Liver (tissue), 8 donors: ENCODE measurements at regions not wholly inside any gene's neighbourhood (a gene's known extent, or its start where the extent isn't known, plus 50 kb on each side); places are given as distances from the start of the nearest gene placed in this dataset.

Source experiments
- DNase-seq: peaks from one replicate; pipeline ENCODE4 v3.0.0-alpha.2; 2017; ENCODE audit warnings: low spot score
- H3K27ac ChIP-seq, 2 donors: one replicate each; pipeline ENCODE4 v1.7.0; 2013; ENCODE audit warnings: inconsistent platforms in 2 of 2, low read length in 2 of 2, control low read depth in 1 of 2, low read depth in 1 of 2, mild to moderate bottlenecking in 1 of 2
- H3K27me3 ChIP-seq, 4 donors: one replicate each; pipeline versions ENCODE4 v1.6.1 to v1.7.0; 2013; ENCODE audit warnings: low read length in 3 of 4, inconsistent platforms in 1 of 4, mild to moderate bottlenecking in 1 of 4, moderate library complexity in 1 of 4; ENCODE audit not compliant: control insufficient read depth in 4 of 4, insufficient read depth in 4 of 4
- H3K36me3 ChIP-seq, 4 donors: one replicate each; pipeline versions ENCODE4 v1.6.1 to v1.7.0; 2013; ENCODE audit warnings: low read length in 3 of 4, mild to moderate bottlenecking in 3 of 4, low read depth in 1 of 4, moderate library complexity in 1 of 4; ENCODE audit not compliant: control insufficient read depth in 4 of 4, insufficient read depth in 3 of 4
- H3K4me1 ChIP-seq, 4 donors: one replicate each; pipeline versions ENCODE4 v1.6.1 to v1.7.0; 2013; ENCODE audit warnings: low read length in 3 of 4, mild to moderate bottlenecking in 3 of 4, moderate library complexity in 1 of 4; ENCODE audit not compliant: control insufficient read depth in 4 of 4, insufficient read depth in 4 of 4
- H3K4me3 ChIP-seq, 3 donors: one replicate each; pipeline versions ENCODE4 v1.6.1 to v1.7.0; 2013; ENCODE audit warnings: low read length in 3 of 3, control low read depth in 1 of 3, low read depth in 1 of 3, mild to moderate bottlenecking in 1 of 3
- H3K9ac ChIP-seq, 2 donors: one replicate each; pipeline ENCODE4 v1.7.0; 2013; ENCODE audit warnings: low read length in 2 of 2, mild to moderate bottlenecking in 2 of 2, moderate library complexity in 2 of 2, control low read depth in 1 of 2, low read depth in 1 of 2
- H3K9me3 ChIP-seq, 4 donors: one replicate each; pipeline versions ENCODE4 v1.6.1 to v1.7.0; 2013; ENCODE audit warnings: low read length in 3 of 4; ENCODE audit not compliant: control insufficient read depth in 4 of 4
- EGR1 ChIP-seq, 2 donors: IDR thresholded peaks; 2 replicates each; pipeline ENCODE4 v1.6.1; 2016 to 2018; ENCODE audit warnings: antibody characterized with exemption in 2 of 2, low read depth in 2 of 2
- FOXA2 ChIP-seq: IDR thresholded peaks from 2 replicates; pipeline ENCODE4 v1.6.1; 2016; ENCODE audit warnings: antibody characterized with exemption
- GABPA ChIP-seq, 2 donors: IDR thresholded peaks in 1 of 2; conservative IDR thresholded peaks in 1 of 2; 2 replicates each; pipeline ENCODE4 v1.6.1; 2016; ENCODE audit warnings: antibody characterized with exemption in 2 of 2, mild to moderate bottlenecking in 1 of 2, moderate library complexity in 1 of 2
- HNF4A ChIP-seq, 2 donors: conservative IDR thresholded peaks; 2 replicates each; pipeline ENCODE4 v1.6.1; 2016; ENCODE audit warnings: antibody characterized with exemption in 2 of 2, mild to moderate bottlenecking in 2 of 2
- HNF4G ChIP-seq: IDR thresholded peaks from 2 replicates; pipeline ENCODE4 v1.6.1; 2016; ENCODE audit warnings: antibody characterized with exemption
- JUND ChIP-seq, 2 donors: IDR thresholded peaks; 2 replicates each; pipeline ENCODE4 v1.6.1; 2016; ENCODE audit warnings: antibody characterized with exemption in 2 of 2
- NR2F2 ChIP-seq: IDR thresholded peaks from 2 replicates; pipeline ENCODE4 v1.6.1; 2016; ENCODE audit warnings: antibody characterized with exemption
- RAD21 ChIP-seq, 2 donors: IDR thresholded peaks; 2 replicates each; pipeline ENCODE4 v1.6.1; 2016; ENCODE audit warnings: antibody characterized with exemption in 2 of 2, mild to moderate bottlenecking in 2 of 2
- SP1 ChIP-seq: IDR thresholded peaks from 2 replicates; pipeline ENCODE4 v1.6.1; 2018; ENCODE audit warnings: antibody characterized with exemption, mild to moderate bottlenecking
- TAF1 ChIP-seq: conservative IDR thresholded peaks from 2 replicates; pipeline ENCODE4 v1.6.1; 2016; ENCODE audit warnings: antibody characterized with exemption, mild to moderate bottlenecking
- YY1 ChIP-seq: IDR thresholded peaks from 2 replicates; pipeline ENCODE4 v1.6.1; 2016; ENCODE audit warnings: antibody characterized with exemption, mild to moderate bottlenecking
- WGBS: extraction: QIAGEN DNeasy Blood & Tissue Kit; methylation state at CpG from one replicate; pipeline ENCODE4 v1.1.7; 2013; 5-methylcytosine and 5-hydroxymethylcytosine counted together
- TF ChIP-seq, protein P1 (sequence below): fragments of 150-350 bp; IDR thresholded peaks from 2 replicates; pipeline ENCODE4 v1.5.1; 2017; ENCODE audit warnings: improper control_type of control experiment, low read depth, low read length; ENCODE audit not compliant: missing input control
- TF ChIP-seq, protein P2 (sequence below): IDR thresholded peaks from 2 replicates; pipeline ENCODE4 v1.6.1; 2016; ENCODE audit warnings: antibody characterized with exemption, mild to moderate bottlenecking
- TF ChIP-seq, protein P3 (sequence below): IDR thresholded peaks from 2 replicates; pipeline ENCODE4 v1.6.1; 2016; ENCODE audit warnings: antibody characterized with exemption
- TF ChIP-seq, protein P4 (sequence below): IDR thresholded peaks from 2 replicates; pipeline ENCODE4 v1.6.1; 2016; ENCODE audit warnings: antibody characterized with exemption
- TF ChIP-seq, protein P5 (sequence below): IDR thresholded peaks from 2 replicates; pipeline ENCODE4 v1.6.1; 2016; ENCODE audit warnings: antibody characterized with exemption
- donor health status: healthy.
- donor health status: healthy.
- donor health status: healthy.
- donor health status: healthy.
- donor health status: healthy.

DNA sequence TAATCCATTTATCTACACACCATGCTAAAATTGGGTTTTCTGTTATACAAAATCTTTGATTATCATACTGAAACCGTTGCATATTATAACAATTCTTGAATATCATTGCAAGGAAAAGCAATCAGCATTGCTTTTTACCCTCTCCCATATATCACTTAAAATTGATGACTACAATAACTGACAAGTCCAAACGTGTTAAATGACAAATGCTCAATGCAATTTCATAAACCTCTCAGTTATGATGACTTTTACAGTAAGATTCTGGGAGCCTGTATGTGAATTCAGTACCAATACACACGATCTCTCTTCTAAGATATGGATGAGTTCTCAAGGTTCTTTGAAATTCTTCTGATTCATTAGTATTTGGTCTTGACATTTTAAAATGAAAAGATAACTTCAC is 368.5 kb upstream of the TRIB2 start:
- Histone ChIP-seq H3K27ac (no peak overlapping the region), H3K36me3 (no peaks in the 10 kb centered on the region), H3K4me3 (no peak overlapping the region), H3K4me1 (no peaks in the 10 kb centered on the region), H3K9me3 (no peaks in the 10 kb centered on the region), H3K27me3 (no peaks in the 10 kb centered on the region), H3K9ac (no peak overlapping the region)
- WGBS = 68% methylated on average over 3 of the region's 3 CpGs
- no peak for DNase-seq
- TF ChIP-seq GABPA (IDR thresholded peaks at IDR 0.05 in 1 of 2, conservative IDR thresholded peaks at IDR 0.05 in 1 of 2) (no peak), FOXA2 (no peak), HNF4G (no peak), JUND (IDR thresholded peaks at IDR 0.05) (no peak), SP1 (no peak), TAF1 (no peak), EGR1 (IDR thresholded peaks at IDR 0.05; ENCODE audit: low read depth in 2 of 2) (no peak), NR2F2 (no peak), RAD21 (IDR thresholded peaks at IDR 0.05) (no peak)
- TF ChIP-seq, protein P1, sequence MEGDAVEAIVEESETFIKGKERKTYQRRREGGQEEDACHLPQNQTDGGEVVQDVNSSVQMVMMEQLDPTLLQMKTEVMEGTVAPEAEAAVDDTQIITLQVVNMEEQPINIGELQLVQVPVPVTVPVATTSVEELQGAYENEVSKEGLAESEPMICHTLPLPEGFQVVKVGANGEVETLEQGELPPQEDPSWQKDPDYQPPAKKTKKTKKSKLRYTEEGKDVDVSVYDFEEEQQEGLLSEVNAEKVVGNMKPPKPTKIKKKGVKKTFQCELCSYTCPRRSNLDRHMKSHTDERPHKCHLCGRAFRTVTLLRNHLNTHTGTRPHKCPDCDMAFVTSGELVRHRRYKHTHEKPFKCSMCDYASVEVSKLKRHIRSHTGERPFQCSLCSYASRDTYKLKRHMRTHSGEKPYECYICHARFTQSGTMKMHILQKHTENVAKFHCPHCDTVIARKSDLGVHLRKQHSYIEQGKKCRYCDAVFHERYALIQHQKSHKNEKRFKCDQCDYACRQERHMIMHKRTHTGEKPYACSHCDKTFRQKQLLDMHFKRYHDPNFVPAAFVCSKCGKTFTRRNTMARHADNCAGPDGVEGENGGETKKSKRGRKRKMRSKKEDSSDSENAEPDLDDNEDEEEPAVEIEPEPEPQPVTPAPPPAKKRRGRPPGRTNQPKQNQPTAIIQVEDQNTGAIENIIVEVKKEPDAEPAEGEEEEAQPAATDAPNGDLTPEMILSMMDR = no peak
- TF ChIP-seq, protein P2, sequence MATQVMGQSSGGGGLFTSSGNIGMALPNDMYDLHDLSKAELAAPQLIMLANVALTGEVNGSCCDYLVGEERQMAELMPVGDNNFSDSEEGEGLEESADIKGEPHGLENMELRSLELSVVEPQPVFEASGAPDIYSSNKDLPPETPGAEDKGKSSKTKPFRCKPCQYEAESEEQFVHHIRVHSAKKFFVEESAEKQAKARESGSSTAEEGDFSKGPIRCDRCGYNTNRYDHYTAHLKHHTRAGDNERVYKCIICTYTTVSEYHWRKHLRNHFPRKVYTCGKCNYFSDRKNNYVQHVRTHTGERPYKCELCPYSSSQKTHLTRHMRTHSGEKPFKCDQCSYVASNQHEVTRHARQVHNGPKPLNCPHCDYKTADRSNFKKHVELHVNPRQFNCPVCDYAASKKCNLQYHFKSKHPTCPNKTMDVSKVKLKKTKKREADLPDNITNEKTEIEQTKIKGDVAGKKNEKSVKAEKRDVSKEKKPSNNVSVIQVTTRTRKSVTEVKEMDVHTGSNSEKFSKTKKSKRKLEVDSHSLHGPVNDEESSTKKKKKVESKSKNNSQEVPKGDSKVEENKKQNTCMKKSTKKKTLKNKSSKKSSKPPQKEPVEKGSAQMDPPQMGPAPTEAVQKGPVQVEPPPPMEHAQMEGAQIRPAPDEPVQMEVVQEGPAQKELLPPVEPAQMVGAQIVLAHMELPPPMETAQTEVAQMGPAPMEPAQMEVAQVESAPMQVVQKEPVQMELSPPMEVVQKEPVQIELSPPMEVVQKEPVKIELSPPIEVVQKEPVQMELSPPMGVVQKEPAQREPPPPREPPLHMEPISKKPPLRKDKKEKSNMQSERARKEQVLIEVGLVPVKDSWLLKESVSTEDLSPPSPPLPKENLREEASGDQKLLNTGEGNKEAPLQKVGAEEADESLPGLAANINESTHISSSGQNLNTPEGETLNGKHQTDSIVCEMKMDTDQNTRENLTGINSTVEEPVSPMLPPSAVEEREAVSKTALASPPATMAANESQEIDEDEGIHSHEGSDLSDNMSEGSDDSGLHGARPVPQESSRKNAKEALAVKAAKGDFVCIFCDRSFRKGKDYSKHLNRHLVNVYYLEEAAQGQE = no peak
- TF ChIP-seq, protein P3, sequence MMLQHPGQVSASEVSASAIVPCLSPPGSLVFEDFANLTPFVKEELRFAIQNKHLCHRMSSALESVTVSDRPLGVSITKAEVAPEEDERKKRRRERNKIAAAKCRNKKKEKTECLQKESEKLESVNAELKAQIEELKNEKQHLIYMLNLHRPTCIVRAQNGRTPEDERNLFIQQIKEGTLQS = no peak
- TF ChIP-seq, protein P4, sequence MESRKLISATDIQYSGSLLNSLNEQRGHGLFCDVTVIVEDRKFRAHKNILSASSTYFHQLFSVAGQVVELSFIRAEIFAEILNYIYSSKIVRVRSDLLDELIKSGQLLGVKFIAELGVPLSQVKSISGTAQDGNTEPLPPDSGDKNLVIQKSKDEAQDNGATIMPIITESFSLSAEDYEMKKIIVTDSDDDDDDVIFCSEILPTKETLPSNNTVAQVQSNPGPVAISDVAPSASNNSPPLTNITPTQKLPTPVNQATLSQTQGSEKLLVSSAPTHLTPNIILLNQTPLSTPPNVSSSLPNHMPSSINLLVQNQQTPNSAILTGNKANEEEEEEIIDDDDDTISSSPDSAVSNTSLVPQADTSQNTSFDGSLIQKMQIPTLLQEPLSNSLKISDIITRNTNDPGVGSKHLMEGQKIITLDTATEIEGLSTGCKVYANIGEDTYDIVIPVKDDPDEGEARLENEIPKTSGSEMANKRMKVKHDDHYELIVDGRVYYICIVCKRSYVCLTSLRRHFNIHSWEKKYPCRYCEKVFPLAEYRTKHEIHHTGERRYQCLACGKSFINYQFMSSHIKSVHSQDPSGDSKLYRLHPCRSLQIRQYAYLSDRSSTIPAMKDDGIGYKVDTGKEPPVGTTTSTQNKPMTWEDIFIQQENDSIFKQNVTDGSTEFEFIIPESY = no peak
- TF ChIP-seq, protein P5, sequence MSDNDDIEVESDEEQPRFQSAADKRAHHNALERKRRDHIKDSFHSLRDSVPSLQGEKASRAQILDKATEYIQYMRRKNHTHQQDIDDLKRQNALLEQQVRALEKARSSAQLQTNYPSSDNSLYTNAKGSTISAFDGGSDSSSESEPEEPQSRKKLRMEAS = no peak

DNA sequence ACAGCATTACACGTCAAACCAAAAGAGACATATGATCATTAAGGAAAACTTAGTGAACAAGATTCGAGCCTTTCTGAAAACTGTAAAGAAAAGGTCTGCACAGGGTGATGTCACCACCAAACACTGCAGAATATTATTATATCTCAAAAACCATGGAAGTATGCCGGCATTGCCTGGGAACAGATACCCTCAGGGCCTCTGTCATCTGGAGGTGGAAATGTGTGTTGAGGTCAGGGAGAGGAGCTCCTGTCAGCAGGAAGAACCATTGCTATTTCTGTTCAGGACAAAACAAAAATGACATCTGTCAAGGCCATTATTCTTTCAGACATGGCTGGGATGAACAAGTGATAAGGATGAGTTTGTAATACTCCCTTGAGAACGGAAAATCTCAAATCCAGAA is 365.9 kb upstream of the TRIB2 start:
- WGBS = 86% methylated on average over 4 of the region's 4 CpGs
- no peak overlapping the region for H3K9ac ChIP-seq
- peaks cover 0 to 3% (median 0%) of the 10 kb centered on the region in 4 donors for H3K27me3 ChIP-seq
- peaks cover 0 to 3% (median 1%) of the 10 kb centered on the region in 4 donors for H3K9me3 ChIP-seq
- TF ChIP-seq YY1 = no peak
- no peak for TF ChIP-seq HNF4A (conservative IDR thresholded peaks at IDR 0.05)
- no peak for TF ChIP-seq GABPA (IDR thresholded peaks at IDR 0.05 in 1 of 2, conservative IDR thresholded peaks at IDR 0.05 in 1 of 2)
- TF ChIP-seq, protein P5 = no peak
- TF ChIP-seq, protein P1 = no peak
- no peak for TF ChIP-seq JUND (IDR thresholded peaks at IDR 0.05)
- no peak for TF ChIP-seq RAD21 (IDR thresholded peaks at IDR 0.05)
- TF ChIP-seq TAF1 = no peak
- TF ChIP-seq FOXA2 = no peak
- H3K4me3 ChIP-seq = no peak overlapping the region
- no peaks in the 10 kb centered on the region for H3K4me1 ChIP-seq
- no peak overlapping the region for H3K27ac ChIP-seq
- no peak for DNase-seq
- H3K36me3 ChIP-seq = no peaks in the 10 kb centered on the region
